ENCODE measurements at regions not wholly inside any gene's neighbourhood (a gene's known extent, or its start where the extent isn't known, plus 50 kb on each side); places are given as distances from the start of the nearest gene placed in this dataset.
A peak's percentile ranks its signal among the peaks of the same experiment; 100 is the strongest.

DNA sequence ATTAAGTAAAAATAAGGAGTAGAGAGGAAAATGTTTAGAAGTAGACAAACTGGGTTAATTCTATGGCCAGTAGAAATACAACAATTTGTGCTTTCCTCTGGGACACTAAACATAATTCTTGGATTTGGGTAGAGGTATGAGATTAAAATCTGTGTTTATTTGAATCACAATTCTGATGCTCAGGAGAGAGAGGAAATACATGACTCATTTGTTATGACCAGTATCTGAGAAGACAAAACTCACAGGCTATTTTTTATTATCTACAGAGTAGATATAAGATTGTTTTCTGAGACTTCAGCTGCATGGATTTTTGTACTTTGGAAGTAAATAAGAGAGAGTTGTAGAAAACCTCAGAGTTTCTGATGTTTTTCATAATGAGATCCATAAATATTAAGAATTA lies 315.7 kb upstream of the CWC22 start:
- no peak overlapping the region for H2AK9ac ChIP-seq (replicated peaks; ENCODE audit: low read depth, low read length, poor library complexity)
- no peaks in the 10 kb centered on the region for H4K20me1 ChIP-seq (ENCODE audit: insufficient read depth, low read length)
- no peak overlapping the region for H4K91ac ChIP-seq (ENCODE audit: insufficient read depth, low read depth, low read length)
- H2AK5ac ChIP-seq (ENCODE audit: low read depth, low read length), result no peak overlapping the region
- TF ChIP-seq, protein P1, sequence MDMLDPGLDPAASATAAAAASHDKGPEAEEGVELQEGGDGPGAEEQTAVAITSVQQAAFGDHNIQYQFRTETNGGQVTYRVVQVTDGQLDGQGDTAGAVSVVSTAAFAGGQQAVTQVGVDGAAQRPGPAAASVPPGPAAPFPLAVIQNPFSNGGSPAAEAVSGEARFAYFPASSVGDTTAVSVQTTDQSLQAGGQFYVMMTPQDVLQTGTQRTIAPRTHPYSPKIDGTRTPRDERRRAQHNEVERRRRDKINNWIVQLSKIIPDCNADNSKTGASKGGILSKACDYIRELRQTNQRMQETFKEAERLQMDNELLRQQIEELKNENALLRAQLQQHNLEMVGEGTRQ (IDR thresholded peaks at IDR 0.05; ENCODE audit: low read depth, low read length), result no peak
- no peak for TF ChIP-seq FOS (IDR thresholded peaks at IDR 0.05; ENCODE audit: low read depth, low read length)
- TF ChIP-seq MXI1 (IDR thresholded peaks at IDR 0.05; ENCODE audit: borderline replicate concordance, low read depth, low read length), result no peak
- no peak for TF ChIP-seq MAZ (IDR thresholded peaks at IDR 0.05; ENCODE audit: borderline replicate concordance, low read depth, low read length)
- no peak for TF ChIP-seq RFX5 (IDR thresholded peaks at IDR 0.05; ENCODE audit: low read depth, low read length)
- no peak for TF ChIP-seq MAFK (IDR thresholded peaks at IDR 0.05; ENCODE audit: low read depth, low read length)
- TF ChIP-seq, protein P2, sequence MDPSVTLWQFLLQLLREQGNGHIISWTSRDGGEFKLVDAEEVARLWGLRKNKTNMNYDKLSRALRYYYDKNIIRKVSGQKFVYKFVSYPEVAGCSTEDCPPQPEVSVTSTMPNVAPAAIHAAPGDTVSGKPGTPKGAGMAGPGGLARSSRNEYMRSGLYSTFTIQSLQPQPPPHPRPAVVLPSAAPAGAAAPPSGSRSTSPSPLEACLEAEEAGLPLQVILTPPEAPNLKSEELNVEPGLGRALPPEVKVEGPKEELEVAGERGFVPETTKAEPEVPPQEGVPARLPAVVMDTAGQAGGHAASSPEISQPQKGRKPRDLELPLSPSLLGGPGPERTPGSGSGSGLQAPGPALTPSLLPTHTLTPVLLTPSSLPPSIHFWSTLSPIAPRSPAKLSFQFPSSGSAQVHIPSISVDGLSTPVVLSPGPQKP (IDR thresholded peaks at IDR 0.05; ENCODE audit: borderline replicate concordance, low read depth, low read length), result no peak
- TF ChIP-seq CHD1 (IDR thresholded peaks at IDR 0.05; ENCODE audit: low read depth, low read length), result no peak
- TF ChIP-seq RAD21 (IDR thresholded peaks at IDR 0.05; ENCODE audit: low read length), result no peak
- TF ChIP-seq BHLHE40 (IDR thresholded peaks at IDR 0.05; ENCODE audit: low read depth, low read length), result no peak
- TF ChIP-seq SMC3 (IDR thresholded peaks at IDR 0.05; ENCODE audit: low read depth, low read length), result no peak
- TF ChIP-seq, protein P3, sequence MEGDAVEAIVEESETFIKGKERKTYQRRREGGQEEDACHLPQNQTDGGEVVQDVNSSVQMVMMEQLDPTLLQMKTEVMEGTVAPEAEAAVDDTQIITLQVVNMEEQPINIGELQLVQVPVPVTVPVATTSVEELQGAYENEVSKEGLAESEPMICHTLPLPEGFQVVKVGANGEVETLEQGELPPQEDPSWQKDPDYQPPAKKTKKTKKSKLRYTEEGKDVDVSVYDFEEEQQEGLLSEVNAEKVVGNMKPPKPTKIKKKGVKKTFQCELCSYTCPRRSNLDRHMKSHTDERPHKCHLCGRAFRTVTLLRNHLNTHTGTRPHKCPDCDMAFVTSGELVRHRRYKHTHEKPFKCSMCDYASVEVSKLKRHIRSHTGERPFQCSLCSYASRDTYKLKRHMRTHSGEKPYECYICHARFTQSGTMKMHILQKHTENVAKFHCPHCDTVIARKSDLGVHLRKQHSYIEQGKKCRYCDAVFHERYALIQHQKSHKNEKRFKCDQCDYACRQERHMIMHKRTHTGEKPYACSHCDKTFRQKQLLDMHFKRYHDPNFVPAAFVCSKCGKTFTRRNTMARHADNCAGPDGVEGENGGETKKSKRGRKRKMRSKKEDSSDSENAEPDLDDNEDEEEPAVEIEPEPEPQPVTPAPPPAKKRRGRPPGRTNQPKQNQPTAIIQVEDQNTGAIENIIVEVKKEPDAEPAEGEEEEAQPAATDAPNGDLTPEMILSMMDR (conservative IDR thresholded peaks at IDR 0.05; ENCODE audit: low read depth, low read length), result no peak
- TF ChIP-seq CEBPB (IDR thresholded peaks at IDR 0.05; ENCODE audit: low read depth, low read length), result no peak
- TF ChIP-seq POLR2A (IDR thresholded peaks at IDR 0.05; ENCODE audit: low read depth, low read length), result no peak
- no peak for TF ChIP-seq RCOR1 (IDR thresholded peaks at IDR 0.05; ENCODE audit: insufficient replicate concordance, low read length)
- TF ChIP-seq NFE2L2 (IDR thresholded peaks at IDR 0.05; ENCODE audit: low read depth, low read length), result no peak
- no peak overlapping the region for H2BK20ac ChIP-seq (ENCODE audit: low read depth, low read length)
- POLR2A ChIA-PET (ENCODE audit: unreplicated experiment), result no interaction called here
- no peak overlapping the region for H3K27ac ChIP-seq (ENCODE audit: insufficient read depth, low read length)
- CTCF ChIA-PET, result no interaction called here
- no peak overlapping the region for H3K56ac ChIP-seq (ENCODE audit: extremely low read depth, insufficient read depth, low read length)
- H3K4me3 ChIP-seq (ENCODE audit: insufficient read depth, low read depth, low read length), result no peak overlapping the region
- H4K8ac ChIP-seq (ENCODE audit: low read depth in 2 of 2, low read length in 2 of 2), result no peak overlapping the region
- H3K4ac ChIP-seq (ENCODE audit: low read depth, low read length), result no peak overlapping the region
- intact Hi-C loops (cut with micrococcal nuclease), result no loop called here
- H3K79me1 ChIP-seq (ENCODE audit: low read depth in 1 of 2, low read length in 2 of 2), result no peaks in the 10 kb centered on the region
- H4K5ac ChIP-seq (ENCODE audit: low read depth, low read length), result no peak overlapping the region
- H3K9me3 ChIP-seq (ENCODE audit: control insufficient read depth, insufficient read depth, low read length), result no peaks in the 10 kb centered on the region
- H3K27me3 ChIP-seq (ENCODE audit: control insufficient read depth, insufficient read depth, low read length), result no peaks in the 10 kb centered on the region
- H3K18ac ChIP-seq (ENCODE audit: low read depth, low read length), result no peak overlapping the region
- DNase-seq (peak; percentile 47), ATAC-seq (ENCODE audit: low read depth) (no peak)
- H3K4me1 ChIP-seq (ENCODE audit: control insufficient read depth, insufficient read depth, low read length), result no peaks in the 10 kb centered on the region
- no peak overlapping the region for H3K14ac ChIP-seq (replicated peaks; ENCODE audit: low read depth, low read length)
- H3K9me1 ChIP-seq (ENCODE audit: insufficient read depth, low read length), result no peaks in the 10 kb centered on the region
- H2BK15ac ChIP-seq (ENCODE audit: low read depth, low read length), result no peak overlapping the region
- dilution Hi-C loops (cut with HindIII; ENCODE audit: low sequenced_read_pairs, unreplicated experiment), result no loop called here
- no peak overlapping the region for H3K9ac ChIP-seq (ENCODE audit: low read depth, low read length)
- H3K4me2 ChIP-seq (ENCODE audit: low read depth, low read length), result no peak overlapping the region
- in situ Hi-C loops (cut with MboI; ENCODE audit: low sequenced_read_pairs), result no loop called here
- no peak overlapping the region for H2AFZ ChIP-seq (replicated peaks; ENCODE audit: low read length, poor library complexity)
- no peak overlapping the region for H2BK5ac ChIP-seq (ENCODE audit: low read depth, low read length, poor library complexity, severe bottlenecking)
- no peak overlapping the region for H2BK120ac ChIP-seq (ENCODE audit: low read depth, low read length)
- no peaks in the 10 kb centered on the region for H3K36me3 ChIP-seq (ENCODE audit: control insufficient read depth, insufficient read depth, low read length)
- no peak overlapping the region for H3K23ac ChIP-seq (ENCODE audit: low read depth, low read length)
- no TSS peak for BruUV-seq (replicated peaks)
